HPDE6-E6E7 (cell line): ENCODE measurements at regions not wholly inside any gene's neighbourhood (a gene's known extent, or its start where the extent isn't known, plus 50 kb on each side); places are given as distances from the start of the nearest gene placed in this dataset.
"Not testable (repeated sequence)": the region's sequence is repeated elsewhere in the genome, so short reads cannot be mapped to it uniquely, and the experiment has no call there.

Experiments used
- DNase-seq: peaks from one replicate; pipeline ENCODE4 v3.0.0; 2011; ENCODE audit warnings: missing footprints; ENCODE audit errors: extremely low spot score

DNA sequence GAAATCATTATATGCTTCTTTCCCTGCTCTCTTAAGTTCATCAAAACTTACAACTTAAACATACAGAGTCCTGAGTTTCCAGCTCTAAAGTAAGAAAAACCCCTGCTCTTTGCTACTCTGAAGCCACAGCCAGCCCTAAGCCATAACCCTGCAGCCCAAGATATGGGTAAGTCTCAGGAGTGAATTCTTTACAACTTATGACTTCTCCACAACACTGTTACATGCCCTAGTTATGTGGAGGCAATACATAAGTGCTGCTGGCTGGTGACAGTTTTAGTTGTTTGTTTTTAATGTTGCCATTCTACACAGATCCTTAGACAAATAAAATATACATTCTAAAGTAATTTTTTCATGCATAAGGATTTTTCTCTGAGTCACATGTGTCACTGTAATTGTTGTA lies 100.2 kb downstream of the FBXO8 start:
- no peak for DNase-seq

DNA sequence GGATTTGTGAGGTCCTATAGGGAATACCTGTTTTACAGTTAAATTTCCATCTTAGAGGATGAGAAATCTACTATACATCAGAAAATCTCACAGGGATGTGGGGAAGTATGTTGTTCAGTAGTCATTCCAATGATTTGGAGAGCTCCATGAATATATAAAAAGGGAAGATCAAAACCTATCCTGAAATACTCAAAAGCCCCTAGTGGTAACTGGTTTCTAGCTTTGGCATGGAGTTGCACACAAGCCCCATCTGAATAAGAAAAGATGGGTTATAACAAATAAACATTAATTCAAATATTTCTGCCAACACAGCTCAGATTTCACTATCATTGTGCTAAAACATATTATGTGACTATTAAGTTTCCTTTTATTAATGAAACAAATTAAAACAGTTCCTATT lies 101.6 kb downstream of the FBXO8 start:
- no peak for DNase-seq

DNA sequence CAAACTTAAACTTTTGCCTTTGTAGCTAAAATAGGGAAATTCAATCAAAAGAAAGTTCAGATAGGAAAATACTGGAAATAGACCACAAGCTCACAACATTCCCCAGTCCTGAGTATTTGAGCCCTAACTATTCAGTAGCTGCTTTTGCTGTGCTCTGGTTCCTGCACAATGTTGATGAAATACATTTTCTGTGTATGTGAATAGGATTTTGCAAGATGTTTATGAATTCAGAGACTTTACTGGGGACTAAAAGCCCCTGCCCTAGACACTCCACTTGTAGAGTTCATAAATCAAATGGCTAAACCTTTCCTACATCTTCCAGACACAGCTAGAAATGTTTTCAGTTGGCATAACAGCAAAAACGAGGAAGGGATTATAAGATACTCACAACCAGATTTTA lies 105.9 kb downstream of the FBXO8 start:
- DNase-seq, result no peak

DNA sequence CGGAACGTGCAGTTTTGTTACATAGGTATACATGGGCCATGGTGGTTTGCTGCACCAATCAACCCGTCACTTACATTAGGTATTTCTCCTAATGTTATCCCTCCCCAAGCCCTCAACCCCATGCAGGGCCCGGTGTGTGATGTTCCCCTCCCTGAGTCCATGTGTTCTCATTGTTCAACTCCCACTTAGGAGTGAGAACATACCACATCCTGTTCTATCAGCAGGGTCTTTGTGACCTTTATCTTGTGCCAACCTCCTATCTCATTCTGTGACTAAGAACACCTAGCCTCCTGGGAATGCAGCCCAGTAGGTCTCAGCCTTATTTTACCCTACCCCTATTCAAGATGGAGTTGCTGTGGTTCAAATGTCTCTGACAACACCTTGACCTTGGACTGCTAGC lies 107.6 kb downstream of the FBXO8 start:
- DNase-seq, result not testable (repeated sequence)

DNA sequence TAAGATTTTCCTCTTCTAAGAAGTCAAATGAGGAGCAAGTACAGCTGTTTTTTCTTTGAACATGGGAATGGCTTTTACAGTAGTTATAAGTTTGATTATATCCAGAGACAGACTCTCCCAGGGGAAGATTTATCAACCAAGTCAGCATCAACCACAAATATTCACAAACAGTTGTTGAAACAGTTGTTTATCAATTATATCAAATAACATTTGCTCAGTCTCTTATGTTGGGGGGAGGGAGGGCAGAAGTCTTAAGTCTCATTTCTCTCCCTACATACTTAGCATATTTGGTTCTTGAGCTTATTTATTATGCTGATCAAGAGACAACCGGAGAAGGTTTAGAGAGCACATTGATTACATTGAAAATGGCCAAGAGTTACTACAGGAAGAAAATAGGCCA lies 110.1 kb downstream of the FBXO8 start:
- no peak for DNase-seq

DNA sequence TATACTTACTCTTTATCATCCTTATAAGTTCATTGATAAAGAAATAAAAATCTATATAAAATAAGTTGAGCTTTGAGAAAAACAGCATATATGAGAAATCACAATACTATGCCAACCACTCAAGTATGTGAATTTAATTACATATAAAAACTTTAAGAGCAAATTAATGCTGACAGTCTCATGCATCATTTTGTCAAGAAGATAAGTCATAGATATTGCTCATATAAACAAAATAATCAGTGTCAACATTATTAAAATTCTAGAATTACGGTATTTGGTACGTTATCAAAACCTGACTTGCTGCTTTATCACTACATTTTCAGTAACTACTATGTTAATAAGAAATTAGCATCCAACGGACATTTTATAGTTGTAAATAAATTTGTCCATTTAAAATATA lies 111.2 kb downstream of the FBXO8 start:
- DNase-seq, result no peak

DNA sequence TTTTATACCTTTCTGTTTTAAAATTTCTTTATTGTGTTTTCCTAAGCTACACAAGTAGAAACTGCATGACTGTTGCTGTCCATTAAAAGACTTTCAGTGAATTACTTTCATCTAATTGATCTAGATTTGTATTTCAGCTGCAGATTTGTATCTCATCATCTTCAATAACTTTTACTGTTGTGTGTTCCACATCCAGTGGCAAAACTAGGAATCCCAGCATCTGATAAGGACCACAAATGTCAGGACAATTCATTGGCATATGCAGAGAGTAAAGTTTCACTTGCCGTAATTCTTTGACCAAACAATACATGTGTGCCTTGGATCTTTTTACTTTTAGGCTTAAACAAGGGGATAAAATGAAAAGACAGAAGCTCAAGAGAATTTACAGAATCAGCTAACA lies 112.6 kb downstream of the FBXO8 start:
- DNase-seq, result no peak

DNA sequence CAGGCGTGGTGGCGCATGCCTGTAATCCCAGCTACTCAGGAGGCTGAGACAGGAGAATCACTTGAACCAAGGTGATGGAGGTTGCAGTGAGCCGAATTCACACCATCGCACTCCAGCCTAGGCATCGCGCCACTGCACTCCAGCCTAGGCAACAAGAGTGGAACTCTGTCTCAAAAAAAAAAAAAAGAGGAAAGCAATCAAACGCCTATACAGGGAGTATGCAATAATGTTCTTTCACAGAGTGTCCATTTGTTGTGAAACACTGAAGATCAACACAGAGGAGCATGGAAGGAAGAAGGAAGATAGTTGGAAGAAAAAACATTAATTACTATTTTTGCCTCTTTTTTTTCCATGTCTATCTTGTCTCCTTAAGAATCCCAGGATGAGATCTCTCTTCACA lies 113.4 kb downstream of the FBXO8 start:
- no peak for DNase-seq

DNA sequence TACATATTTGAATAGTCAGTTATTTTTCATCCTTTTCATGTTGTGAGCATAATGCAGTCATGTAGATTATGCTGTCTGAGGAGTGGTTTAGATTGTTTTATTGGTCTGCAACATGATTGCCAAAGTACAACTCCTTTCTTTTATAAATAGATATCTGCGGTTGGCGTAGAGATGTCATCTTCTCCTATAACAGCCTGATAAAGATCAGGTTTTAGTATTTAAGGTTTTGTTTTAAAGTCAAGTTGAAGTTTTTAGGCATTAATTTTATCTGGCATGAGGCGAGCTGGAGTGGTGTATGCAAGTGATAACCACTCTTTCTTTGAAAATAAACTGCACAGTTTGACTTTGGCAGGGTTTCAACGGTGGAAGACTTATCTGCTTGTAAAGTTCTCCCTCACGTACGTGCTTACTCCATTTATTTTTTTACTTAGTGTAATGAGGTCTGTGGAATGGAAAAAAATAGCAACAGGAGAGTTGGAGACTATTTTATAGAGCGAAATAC lies 126.3 kb downstream of the FBXO8 start:
- DNase-seq, result no peak

DNA sequence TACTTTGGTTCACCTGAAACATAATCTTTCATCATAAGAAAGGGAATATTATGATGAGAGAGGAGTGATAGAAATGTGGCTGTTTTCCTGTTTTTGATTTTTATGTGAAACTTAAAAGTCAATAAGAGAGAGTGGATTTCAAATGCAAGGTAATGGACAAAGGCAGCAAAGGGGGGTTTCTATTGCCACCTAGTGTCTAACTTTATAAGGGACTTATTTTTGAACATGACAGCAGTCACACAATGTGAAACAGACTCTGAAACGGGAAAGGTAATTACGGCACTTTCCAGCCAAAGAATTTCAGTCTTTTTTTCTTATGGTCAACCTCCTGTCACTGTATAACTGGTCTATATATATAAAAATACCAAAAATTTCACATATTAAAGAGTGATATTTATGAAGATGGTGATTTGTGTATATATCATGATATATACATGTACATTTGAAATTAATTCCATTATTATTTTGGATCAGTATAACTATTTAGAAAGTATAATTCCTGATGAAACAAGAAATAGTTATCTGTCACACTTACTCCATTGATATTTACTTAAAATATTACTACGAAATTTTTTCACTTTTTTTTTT lies 127.1 kb downstream of the FBXO8 start:
- peak; percentile 6 for DNase-seq

DNA sequence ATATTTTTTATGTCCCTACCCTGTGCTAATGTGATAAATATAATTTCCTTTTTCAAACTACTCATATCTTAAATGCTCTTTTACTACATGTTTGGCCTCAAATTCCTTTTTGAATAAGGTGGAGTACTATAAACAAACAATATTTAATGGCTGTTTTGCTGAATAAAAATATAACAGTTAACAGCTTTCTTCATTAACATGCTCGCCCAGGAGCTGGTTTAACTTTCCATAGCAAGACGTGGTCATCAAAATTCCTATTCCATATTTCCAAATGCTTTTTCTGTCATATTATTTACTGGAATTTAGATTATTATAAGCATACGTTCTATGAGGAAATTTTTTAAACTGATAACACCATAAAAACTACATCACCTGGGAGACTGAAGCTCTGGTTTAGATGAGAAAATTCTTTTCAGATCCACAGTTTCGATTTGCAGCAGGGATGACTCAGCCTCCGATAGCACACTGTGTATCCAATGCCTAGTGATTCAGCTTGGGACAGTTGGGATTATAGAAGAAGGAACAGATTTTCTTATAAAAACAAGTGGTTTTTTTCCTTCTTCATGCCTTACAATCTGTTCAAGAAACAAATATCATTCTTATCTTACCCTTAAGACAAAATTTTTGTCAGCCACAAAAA lies 129.1 kb downstream of the FBXO8 start:
- DNase-seq, result peak; percentile 45

DNA sequence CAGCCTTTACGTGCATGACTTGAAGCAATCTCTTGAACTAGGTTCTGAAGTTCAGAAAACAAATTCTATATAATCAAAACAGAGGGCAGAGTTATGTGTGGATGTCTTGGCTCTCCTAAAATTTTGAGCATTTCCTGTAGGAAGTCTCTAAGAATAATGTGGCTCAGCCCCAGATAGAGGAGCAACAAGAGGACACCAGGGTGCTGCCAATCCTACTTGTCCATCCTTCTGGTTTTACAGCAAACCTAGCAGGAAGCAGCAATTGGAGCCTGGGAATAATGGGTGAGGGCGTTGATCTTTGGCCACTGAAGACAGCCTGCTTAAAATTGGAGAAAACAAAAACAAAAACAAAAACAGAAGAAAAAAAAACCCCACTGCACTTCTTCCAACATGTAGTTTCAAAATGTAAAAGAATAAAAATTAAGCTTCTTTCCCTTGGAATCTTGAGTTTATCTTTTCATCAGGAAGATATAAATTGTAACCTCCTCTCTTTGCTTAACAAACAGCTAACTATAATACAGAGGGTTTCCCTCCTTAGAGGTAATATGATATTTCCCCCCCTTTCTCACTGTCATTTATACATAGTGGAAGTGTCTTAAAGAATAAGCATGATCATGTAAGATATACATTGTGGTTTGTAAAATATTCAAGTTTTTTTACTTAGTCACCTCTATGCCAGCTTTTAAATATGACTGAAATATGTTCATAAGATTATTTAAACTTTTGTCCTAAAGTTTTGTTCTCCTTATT lies 130.6 kb downstream of the FBXO8 start:
- DNase-seq, result no peak

DNA sequence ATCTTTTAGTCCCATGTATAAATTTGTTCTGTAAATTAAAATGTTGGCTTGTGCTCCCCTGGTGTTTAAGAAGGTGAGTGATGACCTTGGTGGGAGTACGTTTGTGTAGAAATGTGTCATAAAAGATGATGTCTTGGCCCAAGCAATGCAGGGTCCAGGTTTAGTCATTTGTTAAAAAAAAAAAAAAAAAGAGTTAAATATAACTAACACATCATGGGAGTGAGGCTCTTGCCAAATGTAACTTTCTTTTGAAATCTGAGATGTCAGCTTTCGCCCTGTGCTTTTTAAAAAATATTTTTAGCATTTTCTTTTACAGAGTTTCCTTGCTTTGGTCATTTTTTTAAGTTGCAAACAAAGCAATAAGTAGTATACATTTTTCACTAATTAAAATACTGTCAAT lies 135.6 kb downstream of the FBXO8 start:
- DNase-seq, result no peak

DNA sequence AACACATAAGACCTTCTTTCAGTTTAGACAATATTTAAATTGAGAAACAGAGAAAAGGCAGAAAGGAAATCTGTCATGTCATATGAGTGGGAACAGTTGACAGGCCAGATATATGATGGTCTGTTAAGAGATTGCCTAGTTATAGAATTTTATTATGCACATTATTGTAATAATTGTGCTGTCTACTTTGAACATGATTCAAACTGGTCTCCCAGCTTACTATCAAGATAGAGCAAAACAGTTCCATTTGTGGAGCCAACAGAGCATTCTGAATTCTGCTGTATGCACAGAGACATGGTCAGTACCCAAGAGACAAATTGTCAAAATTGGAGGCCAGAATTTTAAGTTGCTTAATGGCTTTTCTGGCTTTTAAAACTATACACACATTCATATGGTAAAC lies 139.4 kb downstream of the FBXO8 start:
- DNase-seq, result no peak

DNA sequence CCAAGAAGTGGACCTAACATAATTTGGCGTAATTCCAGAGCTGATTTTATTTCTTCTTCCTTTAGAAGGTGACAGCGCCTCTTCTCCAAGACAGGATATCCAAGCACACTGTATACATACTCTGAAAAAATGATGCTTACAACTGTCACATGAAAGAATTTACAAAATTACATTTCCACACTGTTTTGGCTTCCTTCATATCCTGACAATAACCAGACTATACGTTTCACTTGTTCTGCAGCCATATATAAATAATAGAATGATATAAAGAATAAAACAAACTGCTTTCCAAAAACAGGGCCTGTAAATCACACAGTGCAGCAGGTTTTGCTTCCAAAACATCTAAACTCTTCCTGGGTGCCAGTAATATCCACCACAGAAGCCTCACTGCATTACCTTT lies 141.6 kb downstream of the FBXO8 start:
- no peak for DNase-seq

DNA sequence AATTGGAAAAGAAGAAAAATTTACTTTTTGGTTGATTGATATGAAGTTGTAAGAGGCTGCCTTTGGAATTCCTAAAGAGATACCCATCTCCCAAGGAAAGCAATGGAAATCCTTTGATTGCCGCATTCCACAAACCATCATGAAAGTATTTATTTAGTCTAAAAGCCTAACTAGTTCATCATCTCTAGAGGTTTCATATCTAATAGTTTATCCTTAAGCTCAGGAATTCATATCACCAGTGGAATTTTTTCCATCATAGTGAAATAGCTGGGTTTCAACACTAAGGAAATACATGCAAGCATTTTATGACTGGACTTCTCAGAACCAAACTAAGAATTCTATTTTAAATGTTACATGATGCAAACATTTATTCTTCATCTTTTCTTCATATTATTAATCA lies 144.9 kb downstream of the FBXO8 start:
- no peak for DNase-seq

DNA sequence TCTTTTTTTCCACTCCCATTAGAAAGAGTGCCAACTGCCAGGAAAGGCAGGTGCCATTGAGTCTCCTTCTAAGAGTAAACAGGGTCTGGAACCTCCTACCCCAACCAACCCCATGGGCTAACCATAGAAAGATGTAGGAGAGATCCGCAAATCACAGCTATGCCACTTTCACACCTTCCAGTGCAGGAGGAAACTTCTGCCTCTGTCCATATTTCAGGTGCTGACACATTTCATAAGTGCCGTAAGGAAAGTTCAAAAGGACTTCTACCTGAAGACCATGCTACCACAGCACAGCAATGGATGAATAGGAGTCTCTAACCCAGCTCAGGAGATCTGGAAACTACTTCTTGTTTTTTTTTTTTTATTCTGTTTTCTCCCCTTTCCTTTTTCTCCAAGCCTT lies 145.8 kb downstream of the FBXO8 start:
- DNase-seq, result no peak

DNA sequence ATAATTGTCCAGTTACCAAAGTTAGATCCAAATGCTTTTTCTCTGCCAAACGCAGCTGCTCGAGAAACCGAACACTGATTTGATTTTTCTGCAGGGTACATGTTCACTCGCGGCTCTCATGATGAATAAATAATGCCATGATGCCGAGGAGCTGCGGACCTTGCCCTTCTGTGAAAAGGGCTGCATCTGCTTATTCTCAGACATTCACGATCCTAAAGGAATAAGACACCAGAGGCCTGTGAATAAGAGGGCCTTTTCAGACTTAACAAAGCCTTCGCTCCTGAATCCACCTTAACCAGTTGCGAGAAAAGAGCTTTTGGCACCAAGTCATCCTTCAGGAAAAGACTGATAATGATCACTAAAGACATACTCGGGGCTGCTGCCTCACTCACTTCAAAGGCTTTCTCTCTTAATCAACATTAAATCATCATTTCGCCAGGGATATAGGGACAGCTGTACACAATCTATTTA lies 147.5 kb downstream of the FBXO8 start:
- no peak for DNase-seq

DNA sequence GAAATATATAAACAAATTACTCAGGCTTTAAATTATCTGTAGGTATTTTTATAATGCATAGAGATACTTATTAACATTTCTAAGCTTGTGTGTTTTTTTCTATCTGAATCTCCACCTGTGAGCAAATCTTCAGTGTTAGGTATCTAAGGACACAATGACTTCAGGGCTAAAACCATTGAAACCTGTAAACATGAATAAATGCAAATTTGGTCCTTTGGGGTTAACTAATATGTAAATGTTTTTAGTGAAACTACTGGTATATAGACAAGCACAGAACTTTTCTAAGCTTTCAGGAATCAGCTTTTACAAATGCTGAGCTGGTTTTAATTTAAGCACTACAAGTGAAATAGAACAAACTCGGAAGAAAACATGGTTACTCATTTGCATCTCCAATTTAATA lies 147.9 kb downstream of the FBXO8 start:
- DNase-seq, result no peak

DNA sequence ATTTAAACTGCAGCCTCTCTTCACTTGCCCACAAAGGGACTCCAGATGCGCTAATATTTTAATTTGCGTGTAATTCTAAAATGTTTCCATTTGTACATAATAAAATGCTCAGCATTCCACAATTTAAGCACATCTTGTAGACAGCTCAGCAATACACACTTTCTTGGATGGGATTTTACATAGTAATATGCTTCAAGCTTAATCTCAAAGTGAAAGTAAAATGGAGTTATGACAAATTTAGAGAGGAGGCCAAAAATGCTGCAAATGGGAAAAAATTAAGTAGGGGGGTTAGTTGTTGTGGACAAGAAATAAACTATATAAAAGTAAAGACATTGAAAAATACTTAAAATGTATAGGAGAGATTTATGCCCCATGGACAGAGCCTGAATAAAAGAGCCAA lies 149.1 kb downstream of the FBXO8 start:
- DNase-seq, result no peak

DNA sequence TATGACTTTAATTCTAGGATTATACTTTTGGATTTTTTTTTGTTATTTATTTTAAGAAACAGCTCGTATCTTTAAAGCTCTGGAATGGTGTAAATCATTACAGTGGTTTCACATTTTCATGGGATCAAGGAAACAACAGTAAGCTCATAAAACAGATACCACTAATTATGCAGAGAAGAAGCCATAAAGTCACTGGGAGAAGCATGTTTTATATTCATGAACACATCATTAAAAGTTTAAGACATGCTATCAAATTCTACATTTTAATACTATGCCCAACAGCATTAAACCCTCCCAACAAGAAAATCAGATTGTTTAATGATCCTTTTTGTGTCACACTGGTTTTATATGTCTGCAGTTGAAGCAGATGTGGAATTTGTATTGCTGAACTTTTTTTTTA lies 149.9 kb downstream of the FBXO8 start:
- no peak for DNase-seq

DNA sequence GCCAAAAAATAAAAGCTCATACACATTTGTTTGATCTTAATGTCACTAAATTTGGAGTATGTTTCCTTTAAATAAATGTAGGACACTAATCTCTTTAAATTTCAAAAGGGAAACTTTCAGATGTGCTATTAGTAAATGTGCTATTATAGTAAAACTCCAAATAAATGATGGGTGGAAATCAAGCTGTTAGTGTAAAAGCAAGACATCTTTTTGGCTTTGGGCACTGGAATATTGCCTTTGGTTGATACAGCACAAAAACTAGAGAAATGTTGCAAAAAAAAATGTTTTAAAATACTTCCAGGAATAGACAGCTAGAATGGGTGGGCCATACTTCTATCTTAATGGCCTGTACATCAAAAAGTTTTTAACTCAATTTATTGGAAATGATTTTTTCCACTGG lies 151.6 kb downstream of the FBXO8 start:
- DNase-seq, result no peak

DNA sequence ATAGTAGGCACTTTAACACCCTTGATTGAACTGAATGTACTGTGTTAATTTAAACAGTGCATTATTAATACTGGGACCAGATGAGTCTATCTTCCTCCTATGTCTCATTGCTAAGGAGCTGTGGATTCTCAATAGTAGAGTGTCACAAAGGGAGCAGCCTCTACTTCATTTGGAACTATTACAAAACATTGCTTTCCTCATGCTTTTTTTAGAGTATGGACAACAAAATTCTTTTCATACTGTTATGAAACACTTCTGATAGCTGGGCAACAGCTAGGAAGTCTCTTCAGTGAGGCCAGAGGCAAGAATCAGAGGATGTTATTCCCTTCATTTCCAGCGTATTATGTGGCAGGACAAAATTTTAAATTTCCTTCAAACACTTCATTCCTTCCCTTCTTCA lies 160.8 kb downstream of the FBXO8 start:
- no peak for DNase-seq
